ENCODE measurements at regions not wholly inside any gene's neighbourhood (a gene's known extent, or its start where the extent isn't known, plus 50 kb on each side); places are given as distances from the start of the nearest gene placed in this dataset.

DNA sequence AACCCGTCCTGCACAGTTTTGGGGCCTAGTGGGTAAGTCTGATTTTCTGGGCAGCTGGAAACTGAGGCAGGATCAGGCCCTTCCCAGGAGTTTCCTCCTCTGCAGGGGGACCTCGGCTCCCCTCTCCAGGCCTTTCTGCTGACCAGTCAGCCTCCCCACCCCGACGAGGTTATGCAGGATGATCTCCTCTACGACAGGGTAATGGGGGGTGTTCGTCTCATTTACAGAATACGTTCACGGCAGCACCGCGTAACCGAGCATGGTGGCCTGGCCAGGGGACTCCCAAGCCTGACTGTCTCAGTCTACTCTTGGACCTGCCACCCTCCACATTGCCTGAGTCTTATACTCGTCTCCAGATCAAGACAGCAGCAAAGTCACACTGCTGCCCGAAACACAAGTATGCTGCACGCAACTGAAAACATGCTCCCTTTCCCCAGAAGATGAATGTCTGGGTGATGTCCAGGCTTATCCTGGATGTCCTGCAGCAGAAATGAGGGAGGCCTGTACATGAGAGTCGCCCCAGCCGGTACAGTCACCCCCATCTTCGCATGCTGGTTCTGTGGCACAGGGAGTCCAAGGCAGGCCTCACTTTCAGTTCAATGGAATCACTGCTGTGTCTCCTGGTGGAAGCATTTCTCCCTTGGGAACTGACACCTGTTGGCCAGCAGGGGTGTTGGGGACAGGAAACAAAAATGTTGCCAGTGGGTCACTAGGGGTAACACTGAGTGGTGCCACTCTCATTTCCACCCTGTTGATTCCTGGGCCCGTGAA lies 120.8 kb downstream of the SOX1 start:
- ChIA-PET CTCF (no interaction called here), POLR2A (no interaction called here)
- peaks cover 18% of the 10 kb centered on the region for H3K27me3 Mint-ChIP-seq (ENCODE audit: insufficient read depth, unreplicated experiment)
- no TSS peak for BruUV-seq (replicated peaks)
- no peak for DNase-seq
- H3K4me1 ChIP-seq = no peaks in the 10 kb centered on the region
- no peak overlapping the region for H3K4me3 ChIP-seq (ENCODE audit: low read depth, low read length)
- no peaks in the 10 kb centered on the region for H3K9me3 Mint-ChIP-seq (ENCODE audit: unreplicated experiment)
- H3K9me3 ChIP-seq = no peaks in the 10 kb centered on the region
- TF ChIP-seq, protein P1, sequence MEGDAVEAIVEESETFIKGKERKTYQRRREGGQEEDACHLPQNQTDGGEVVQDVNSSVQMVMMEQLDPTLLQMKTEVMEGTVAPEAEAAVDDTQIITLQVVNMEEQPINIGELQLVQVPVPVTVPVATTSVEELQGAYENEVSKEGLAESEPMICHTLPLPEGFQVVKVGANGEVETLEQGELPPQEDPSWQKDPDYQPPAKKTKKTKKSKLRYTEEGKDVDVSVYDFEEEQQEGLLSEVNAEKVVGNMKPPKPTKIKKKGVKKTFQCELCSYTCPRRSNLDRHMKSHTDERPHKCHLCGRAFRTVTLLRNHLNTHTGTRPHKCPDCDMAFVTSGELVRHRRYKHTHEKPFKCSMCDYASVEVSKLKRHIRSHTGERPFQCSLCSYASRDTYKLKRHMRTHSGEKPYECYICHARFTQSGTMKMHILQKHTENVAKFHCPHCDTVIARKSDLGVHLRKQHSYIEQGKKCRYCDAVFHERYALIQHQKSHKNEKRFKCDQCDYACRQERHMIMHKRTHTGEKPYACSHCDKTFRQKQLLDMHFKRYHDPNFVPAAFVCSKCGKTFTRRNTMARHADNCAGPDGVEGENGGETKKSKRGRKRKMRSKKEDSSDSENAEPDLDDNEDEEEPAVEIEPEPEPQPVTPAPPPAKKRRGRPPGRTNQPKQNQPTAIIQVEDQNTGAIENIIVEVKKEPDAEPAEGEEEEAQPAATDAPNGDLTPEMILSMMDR (IDR thresholded peaks at IDR 0.05; ENCODE audit: insufficient read depth in 1 of 2, low read depth in 1 of 2, low read length in 1 of 2, severe bottlenecking in 1 of 2, unreplicated experiment in 1 of 2) = no peak
- no peaks in the 10 kb centered on the region for H3K27me3 ChIP-seq (replicated peaks; ENCODE audit: control insufficient read depth, insufficient read depth, low read length)
- no peaks in the 10 kb centered on the region for H3K36me3 Mint-ChIP-seq (ENCODE audit: insufficient read depth, unreplicated experiment)
- H3K4me3 Mint-ChIP-seq (ENCODE audit: unreplicated experiment) = no peak overlapping the region
- intact Hi-C loops (cut with micrococcal nuclease; ENCODE audit: unreplicated experiment) = no loop called here
- no peaks in the 10 kb centered on the region for H3K4me1 Mint-ChIP-seq (ENCODE audit: low read depth, unreplicated experiment)
- H3K36me3 ChIP-seq (ENCODE audit: control insufficient read depth, insufficient read depth, low read length) = no peaks in the 10 kb centered on the region
- H3K27ac Mint-ChIP-seq (ENCODE audit: unreplicated experiment) = no peak overlapping the region

DNA sequence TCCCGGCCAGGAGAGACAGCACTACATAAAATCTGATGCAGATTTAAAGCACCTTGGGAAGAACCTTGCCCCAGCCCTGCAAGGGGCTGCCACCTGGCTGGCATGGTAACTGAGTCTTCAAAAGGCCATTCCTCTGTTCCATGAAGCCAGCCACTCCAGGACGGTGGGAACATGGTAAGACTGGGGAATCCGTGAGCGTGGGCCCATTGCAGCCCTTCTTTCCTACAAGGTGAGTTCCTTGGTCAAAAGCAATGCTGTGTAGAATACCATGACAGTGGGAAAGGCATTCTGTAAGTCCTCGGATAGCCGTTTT lies 121.3 kb downstream of the SOX1 start:
- Histone ChIP-seq H3K36me3 (ENCODE audit: control insufficient read depth, insufficient read depth, low read length) (no peaks in the 10 kb centered on the region), H3K4me1 (no peaks in the 10 kb centered on the region), H3K27me3 (replicated peaks; ENCODE audit: control insufficient read depth, insufficient read depth, low read length) (no peaks in the 10 kb centered on the region), H3K9me3 (no peaks in the 10 kb centered on the region), H3K4me3 (ENCODE audit: low read depth, low read length) (no peak overlapping the region)
- Mint-ChIP-seq H3K27me3 (ENCODE audit: insufficient read depth, unreplicated experiment) (peaks cover 24% of the 10 kb centered on the region), H3K4me3 (ENCODE audit: unreplicated experiment) (no peak overlapping the region), H3K4me1 (ENCODE audit: low read depth, unreplicated experiment) (no peaks in the 10 kb centered on the region), H3K36me3 (ENCODE audit: insufficient read depth, unreplicated experiment) (no peaks in the 10 kb centered on the region), H3K9me3 (ENCODE audit: unreplicated experiment) (no peaks in the 10 kb centered on the region), H3K27ac (ENCODE audit: unreplicated experiment) (no peak overlapping the region)
- ChIA-PET CTCF (no interaction called here), POLR2A (no interaction called here)
- intact Hi-C loops (cut with micrococcal nuclease; ENCODE audit: unreplicated experiment) = no loop called here
- DNase-seq = no peak
- no TSS peak for BruUV-seq (replicated peaks)
- TF ChIP-seq, protein P1 (IDR thresholded peaks at IDR 0.05; ENCODE audit: insufficient read depth in 1 of 2, low read depth in 1 of 2, low read length in 1 of 2, severe bottlenecking in 1 of 2, unreplicated experiment in 1 of 2) = no peak

DNA sequence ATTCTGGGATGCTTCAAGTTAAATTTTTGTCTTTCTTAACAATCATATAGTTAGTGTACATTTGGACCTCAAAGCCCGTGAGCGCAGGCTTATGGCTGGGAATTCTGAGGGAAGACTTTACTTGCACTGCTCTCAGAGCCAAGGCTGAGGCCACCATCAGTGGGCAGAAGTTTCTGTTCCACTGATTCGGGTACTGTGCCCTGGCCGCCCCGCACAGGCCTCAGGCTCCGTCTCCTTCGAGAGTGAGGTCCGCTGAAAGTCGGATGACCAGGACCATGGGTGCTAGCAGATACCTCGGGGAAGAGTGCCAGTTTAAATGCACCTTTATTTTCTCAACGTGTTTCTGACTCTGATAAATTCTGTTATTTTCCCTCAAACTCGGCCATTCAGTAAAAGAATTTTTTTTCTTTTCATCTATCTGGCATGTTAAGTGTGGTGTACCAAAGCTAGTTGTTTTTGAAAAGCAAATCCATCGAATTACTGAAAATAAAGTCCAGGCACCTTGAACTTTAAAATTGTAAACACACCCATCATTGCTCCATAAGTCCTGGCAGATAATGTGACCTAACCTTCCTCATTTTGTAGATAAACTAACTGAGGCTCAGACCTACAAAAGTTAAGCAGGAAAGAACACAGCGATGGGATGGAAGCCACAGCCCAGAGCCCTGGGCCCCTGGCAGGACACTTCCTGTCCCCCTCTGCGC lies 126.7 kb downstream of the SOX1 start:
- Histone ChIP-seq H3K9me3 (no peaks in the 10 kb centered on the region), H3K4me3 (ENCODE audit: low read depth, low read length) (no peak overlapping the region), H3K27me3 (replicated peaks; ENCODE audit: control insufficient read depth, insufficient read depth, low read length) (no peaks in the 10 kb centered on the region), H3K4me1 (no peaks in the 10 kb centered on the region), H3K36me3 (ENCODE audit: control insufficient read depth, insufficient read depth, low read length) (no peaks in the 10 kb centered on the region)
- CTCF ChIA-PET = no interaction called here
- intact Hi-C loops (cut with micrococcal nuclease; ENCODE audit: unreplicated experiment) = no loop called here
- POLR2A ChIA-PET = no interaction called here
- TF ChIP-seq, protein P1 (IDR thresholded peaks at IDR 0.05; ENCODE audit: insufficient read depth in 1 of 2, low read depth in 1 of 2, low read length in 1 of 2, severe bottlenecking in 1 of 2, unreplicated experiment in 1 of 2) = no peak
- DNase-seq = peak in 1 of 2 experiments; percentile 12
- no peaks in the 10 kb centered on the region for H3K9me3 Mint-ChIP-seq (ENCODE audit: unreplicated experiment)
- H3K27ac Mint-ChIP-seq (ENCODE audit: unreplicated experiment) = no peak overlapping the region
- peaks cover 31% of the 10 kb centered on the region for H3K27me3 Mint-ChIP-seq (ENCODE audit: insufficient read depth, unreplicated experiment)
- no TSS peak for BruUV-seq (replicated peaks)
- no peak overlapping the region for H3K4me3 Mint-ChIP-seq (ENCODE audit: unreplicated experiment)
- no peaks in the 10 kb centered on the region for H3K4me1 Mint-ChIP-seq (ENCODE audit: low read depth, unreplicated experiment)
- H3K36me3 Mint-ChIP-seq (ENCODE audit: insufficient read depth, unreplicated experiment) = no peaks in the 10 kb centered on the region
